COLO829 (cell line): ENCODE measurements at regions not wholly inside any gene's neighbourhood (a gene's known extent, or its start where the extent isn't known, plus 50 kb on each side); places are given as distances from the start of the nearest gene placed in this dataset.
A peak's percentile ranks its signal among the peaks of the same experiment; 100 is the strongest.

Experiments
- DNase-seq: peaks from one replicate; pipeline ENCODE4 v3.0.0; 2012; ENCODE audit warnings: low spot score

DNA sequence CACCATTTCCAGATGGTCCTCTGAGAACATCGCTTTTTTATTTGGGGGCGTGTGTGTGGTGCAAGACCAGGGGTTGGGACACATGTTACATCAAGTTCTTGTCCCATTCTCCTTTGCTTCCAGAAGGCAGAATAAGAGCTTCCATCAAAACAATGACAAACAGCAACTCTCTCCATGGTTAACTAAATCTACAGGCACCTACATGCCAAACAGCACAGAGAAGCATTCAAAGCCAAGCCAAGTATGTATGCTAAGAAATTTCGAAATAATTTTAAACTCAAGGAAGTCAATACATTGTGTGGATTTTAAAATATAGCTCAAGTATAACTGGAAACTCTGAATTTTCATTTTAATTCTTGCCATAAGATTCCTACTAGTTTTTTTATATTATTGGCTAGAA, 105.6 kb downstream of the SEC61B start:
- no peak for DNase-seq

DNA sequence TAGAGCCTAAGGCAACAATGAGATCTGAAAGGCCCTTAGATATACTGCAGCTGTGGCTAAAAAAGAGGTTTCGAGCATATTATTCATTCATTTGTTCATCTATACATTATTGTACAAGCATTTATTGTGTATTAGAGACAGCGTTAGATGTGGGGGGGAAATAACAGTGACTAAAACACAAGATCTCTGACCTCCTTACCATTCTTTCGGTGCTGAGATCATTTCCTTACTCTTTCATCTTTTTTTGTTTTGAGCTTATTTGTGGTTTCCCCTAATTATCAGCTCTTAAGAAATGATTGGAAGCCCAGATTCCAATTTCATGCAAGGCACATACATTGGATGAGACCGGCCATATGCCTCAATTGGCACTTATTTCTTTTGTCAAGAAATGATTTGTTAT, 113.2 kb downstream of the SEC61B start:
- no peak for DNase-seq

DNA sequence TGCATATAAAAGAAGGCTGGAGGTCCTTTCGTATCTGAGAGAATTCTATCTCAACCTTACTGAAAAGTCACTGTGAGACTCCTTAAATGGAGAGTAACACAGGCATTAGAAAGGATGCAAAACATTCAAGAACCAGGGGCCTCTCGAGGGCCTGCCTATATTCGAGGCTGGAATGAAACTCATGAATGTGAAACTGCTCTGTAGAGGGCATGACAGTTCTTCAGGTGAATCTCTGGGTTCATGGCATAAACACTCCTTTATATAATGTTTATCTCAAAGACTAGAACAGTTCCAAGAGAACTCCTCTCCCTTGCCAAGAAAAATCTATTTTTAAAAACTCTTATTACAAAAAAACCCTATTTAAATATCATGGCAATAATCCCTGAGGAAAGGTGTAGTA, 113.9 kb downstream of the SEC61B start:
- no peak for DNase-seq

DNA sequence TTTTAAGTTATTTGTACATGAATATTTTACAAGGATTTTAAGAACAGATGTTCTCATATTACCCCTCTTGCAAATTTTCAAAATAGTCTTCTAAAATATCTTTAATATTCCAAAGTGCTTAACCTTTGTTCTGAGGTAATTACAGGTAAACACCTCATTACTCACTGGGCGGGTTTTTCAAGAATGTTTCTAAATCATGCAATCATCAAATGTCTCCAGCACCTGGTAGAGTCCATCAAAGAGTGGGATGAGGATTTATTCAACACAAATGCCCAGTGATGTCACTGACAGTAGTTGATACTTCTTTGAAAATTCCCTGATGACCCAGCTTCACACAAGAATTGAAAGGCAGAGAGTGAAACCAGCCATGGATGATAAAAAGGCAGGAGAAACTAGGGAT, 114.4 kb downstream of the SEC61B start:
- no peak for DNase-seq

GRCh38 chr9:99340281-99340680, 118.2 kb downstream of the SEC61B start:
- no peak for DNase-seq

GRCh38 chr9:99341686-99342085, 119.6 kb downstream of the SEC61B start:
- no peak for DNase-seq

DNA sequence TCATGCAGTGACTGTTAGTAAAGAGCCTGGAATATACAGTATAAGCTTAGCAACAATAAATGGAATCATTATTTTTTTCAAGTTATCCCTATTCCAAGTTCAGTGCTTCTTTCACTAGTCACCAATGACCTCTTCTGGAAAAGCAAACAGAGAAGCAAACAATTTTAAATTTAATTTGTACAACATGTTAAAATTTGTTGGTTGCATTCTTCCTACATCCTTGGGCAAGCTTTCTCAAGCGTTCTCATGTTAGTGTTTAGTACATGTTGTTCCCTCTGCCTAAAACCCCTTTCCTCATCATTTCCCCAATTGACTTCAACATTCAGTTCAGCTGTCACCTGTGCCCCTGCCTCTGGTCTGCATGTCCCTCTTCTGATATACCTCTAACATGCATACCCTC, 123.4 kb downstream of the SEC61B start:
- DNase-seq: no peak

DNA sequence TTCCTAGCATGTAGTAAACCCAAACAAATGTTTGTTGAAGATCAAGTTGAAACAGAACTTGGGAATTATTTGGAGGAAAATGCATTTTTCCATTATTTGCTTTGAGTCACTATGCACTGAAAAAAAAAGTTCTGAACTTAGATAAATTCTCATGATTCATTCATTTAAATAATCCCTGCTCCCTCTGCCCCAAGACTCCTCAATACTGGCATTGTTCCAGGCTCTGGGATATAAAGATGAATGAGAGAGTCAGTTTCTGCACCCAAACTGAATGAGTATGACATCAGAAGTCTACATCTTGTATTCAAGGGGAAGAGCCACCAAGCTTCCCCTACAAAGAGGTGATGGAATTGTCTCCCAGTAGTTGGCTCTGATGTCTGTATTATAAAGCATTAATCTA, 123.9 kb downstream of the SEC61B start:
- peak; percentile 87 for DNase-seq

DNA sequence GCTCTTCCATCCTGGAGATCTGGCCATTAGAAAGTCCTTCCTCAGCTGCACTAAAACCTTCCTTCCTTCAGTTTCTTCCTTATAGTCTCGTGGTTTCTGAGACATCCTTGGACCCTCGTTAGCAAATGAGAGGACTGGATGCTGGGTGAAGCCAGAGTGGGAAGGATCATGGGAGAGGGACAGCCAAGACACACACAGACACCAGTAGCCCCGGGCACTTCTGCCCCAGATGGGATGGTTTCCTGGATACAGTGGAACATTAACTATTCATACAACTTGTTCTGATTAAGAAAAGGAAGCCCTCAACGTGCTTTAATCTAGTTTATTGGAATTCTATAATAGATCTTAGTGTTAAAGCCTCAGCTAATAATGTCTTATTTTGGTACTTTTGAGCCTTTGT, 125.5 kb downstream of the SEC61B start:
- DNase-seq: no peak

DNA sequence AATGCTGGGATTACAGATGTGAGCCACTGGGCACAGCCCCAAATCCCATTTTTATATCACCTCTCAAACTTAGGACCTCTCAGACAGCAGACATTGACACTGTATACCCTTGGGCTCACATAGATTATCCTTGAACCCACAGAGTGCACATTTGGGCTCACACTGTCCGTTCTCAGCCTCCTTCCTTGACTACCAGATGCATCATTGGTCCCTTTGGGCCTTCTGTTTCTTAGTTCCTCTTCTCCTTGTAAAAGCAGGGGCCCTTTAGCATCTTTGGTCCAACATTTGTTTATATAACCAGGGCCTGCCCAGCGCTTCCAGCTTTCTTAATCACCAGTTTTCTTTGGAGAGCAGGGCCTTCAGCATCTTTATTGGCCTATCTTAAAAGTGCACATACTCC, 126.2 kb downstream of the SEC61B start:
- no peak for DNase-seq

GRCh38 chr9:99349870-99350269, 127.8 kb downstream of the SEC61B start:
- no peak for DNase-seq

DNA sequence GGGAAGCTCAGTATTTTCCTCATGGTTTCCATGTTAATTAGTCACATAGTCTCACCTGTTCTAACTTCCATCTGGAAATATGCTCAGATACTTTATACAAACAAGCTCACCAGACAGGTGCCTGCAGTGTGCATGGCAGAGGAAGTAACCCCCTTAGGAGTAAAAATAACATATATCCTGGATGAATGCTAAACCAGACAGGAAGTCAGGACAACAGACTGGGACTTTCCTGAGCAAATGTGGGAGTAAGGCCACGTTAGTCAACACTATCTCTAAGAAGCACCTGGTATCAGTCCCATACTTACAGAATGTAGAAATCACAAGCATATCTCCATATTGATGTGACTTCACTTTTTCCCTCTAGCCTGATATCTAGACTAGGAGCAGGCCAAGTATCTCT, 128.4 kb downstream of the SEC61B start:
- no peak for DNase-seq

GRCh38 chr9:99351647-99352046, 129.6 kb downstream of the SEC61B start:
- no peak for DNase-seq

DNA sequence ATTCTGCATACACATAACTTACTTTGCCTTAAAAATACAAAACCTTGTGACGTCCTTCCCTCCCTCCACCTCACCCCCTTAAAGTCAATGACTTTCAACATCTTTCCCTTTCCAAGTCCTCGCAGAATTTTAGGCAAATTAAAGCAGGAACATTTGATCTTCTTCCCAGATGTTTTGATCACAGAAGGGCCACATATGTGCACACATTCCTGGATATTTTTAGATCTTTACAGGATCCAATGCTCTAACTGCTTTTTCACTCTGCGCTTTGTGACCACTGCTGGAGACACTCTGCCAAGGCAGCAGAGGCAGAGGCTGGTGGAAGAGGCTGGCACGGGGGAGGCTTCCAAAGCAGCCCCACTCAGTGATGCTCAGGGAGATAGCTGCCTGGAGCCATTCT, 130.7 kb downstream of the SEC61B start:
- no peak for DNase-seq

DNA sequence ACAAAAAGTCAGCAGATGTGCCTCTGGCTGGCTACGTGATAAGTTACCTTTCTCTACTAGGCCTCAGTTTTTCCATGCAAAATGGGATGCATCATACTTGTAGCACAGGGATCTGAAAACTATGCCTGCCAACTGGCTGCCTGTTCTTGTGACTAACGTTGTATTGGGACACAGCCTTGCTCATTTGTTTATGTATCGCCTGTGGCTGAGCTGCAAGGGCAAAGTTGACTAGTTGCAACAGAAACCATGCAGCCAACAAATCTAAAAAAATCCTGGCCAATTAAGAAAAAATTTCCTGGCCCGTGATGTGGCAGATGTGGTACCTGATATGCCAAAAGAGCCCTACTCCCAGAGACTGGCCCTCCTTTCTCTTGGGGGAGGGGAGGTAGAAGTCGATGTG, 131.3 kb downstream of the SEC61B start:
- no peak for DNase-seq

GRCh38 chr9:99354104-99354503, 132.0 kb downstream of the SEC61B start:
- no peak for DNase-seq

DNA sequence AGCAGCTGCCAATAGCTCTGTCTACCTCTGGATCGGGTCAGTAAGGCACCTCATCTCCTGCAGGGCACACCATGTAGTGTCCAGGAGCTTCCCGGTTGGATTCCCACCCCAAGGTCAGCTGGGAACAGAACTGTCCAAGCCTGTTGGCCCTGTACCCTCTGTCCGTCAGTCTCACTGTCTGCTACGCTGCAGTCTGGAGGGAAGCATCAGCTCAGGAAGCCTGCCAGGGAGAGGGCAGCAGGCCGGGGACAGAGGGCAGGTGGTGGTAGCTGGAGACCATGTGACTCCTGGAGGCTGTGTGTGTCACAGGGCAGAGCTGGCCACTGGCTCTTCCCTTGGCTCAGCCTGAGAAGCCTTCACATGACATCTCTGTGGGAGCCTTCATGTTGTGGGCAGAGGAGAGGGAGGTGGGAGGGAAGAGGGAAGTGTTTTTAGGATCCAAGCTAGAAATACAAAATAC, 134.5 kb downstream of the SEC61B start:
- peak; percentile 32 for DNase-seq

DNA sequence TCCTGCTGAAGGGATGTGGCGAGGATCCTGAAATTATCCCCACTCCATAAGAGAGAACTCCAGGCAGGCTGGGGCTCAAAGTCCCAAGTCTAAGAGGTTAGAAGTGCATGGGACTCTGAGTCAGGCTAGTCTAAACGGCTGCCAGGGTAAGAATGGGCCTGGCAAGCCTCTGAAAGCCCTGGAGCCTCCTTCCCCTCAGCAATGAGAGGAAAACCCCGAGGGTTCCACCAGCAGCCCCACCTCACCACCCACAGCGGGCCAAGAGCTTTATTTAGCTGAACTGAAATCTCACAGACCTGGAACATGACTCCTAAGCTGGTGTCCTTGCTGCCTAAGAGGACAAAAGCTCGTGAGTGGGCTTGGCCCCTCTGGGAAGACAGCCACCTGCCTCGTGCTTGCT, 135.5 kb downstream of the SEC61B start:
- no peak for DNase-seq

GRCh38 chr9:99358668-99359067, 136.6 kb downstream of the SEC61B start:
- no peak for DNase-seq

DNA sequence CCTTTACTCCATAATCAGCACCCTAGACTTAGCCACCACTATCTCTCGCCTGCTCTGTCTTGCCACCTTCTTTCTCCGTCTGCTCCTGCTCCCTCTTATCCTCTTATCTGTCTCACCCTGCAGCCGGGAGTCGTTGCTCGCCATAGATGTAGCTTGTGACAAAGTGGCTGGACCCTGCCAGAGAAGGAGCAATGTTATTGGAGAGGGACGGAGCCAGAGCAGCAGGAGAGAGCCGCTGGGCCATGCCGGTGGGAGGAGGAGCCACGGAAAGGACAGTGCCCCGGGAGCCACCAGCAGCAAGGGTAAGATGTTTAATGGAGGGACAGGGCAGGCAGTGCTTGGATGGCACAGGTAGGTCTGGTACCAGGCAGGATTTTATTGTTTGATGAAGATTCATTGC, 137.3 kb downstream of the SEC61B start:
- DNase-seq: no peak

- DNase-seq: no peak
These were observed 137.9 kb downstream of the SEC61B start for GRCh38 chr9:99360026-99360425.

- no peak for DNase-seq
These were observed 139.7 kb downstream of the SEC61B start for GRCh38 chr9:99361817-99362216.

- no peak for DNase-seq
These were observed 140.2 kb downstream of the SEC61B start for GRCh38 chr9:99362321-99362720.

DNA sequence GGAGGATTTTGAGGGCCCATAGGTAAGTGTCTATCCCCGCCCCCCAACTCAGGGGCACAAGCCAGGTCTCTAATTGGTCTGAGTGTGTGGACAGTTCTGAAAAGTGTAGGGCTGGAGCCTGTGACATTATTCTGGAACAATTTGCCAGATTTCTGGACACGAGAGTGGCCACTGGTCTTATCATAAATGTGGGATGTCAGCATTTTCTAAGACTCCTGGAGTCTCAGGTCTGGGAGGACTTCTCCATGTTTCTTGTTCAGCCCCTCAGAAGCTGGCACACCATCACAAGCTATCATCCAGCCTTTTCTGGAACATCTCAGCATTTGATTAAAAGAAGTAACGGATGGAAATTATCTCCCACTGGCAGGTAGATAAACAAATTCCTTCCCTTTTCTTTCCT, 141.4 kb downstream of the SEC61B start:
- no peak for DNase-seq
